ENCODE measurements at regions not wholly inside any gene's neighbourhood (a gene's known extent, or its start where the extent isn't known, plus 50 kb on each side); places are given as distances from the start of the nearest gene placed in this dataset.

DNA sequence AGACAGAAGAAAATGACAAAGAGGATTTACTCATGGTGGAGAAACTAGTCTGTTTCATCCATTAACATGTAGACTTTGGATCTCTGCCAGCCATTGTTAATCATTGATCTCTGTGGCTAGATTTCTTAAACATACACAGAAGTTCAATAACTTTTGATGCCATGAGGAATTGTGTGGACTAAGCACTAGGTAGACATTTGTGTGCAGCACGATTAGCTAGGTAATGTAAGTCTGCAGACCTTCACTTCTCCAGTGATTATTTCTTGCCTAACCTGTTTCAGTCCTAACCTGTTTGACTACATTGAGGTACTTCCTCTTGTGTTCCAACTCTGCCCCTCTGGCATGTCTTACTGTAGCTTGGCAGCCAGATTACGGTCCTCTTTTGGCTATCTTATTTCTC is 928.5 kb upstream of the ROBO1 start:
- no TSS peak for BruUV-seq (replicated peaks)
- no peaks in the 10 kb centered on the region for H3K79me2 ChIP-seq (ENCODE audit: insufficient read depth, low read depth, low read length)
- no peaks in the 10 kb centered on the region for H3K36me3 ChIP-seq (ENCODE audit: insufficient read depth, low read length)
- no peak for DNase-seq (ENCODE audit: low spot score)
- intact Hi-C loops (cut with micrococcal nuclease; ENCODE audit: unreplicated experiment): no loop called here
- H3K9me3 ChIP-seq (ENCODE audit: low read length): no peaks in the 10 kb centered on the region
- TF ChIP-seq, protein P1, sequence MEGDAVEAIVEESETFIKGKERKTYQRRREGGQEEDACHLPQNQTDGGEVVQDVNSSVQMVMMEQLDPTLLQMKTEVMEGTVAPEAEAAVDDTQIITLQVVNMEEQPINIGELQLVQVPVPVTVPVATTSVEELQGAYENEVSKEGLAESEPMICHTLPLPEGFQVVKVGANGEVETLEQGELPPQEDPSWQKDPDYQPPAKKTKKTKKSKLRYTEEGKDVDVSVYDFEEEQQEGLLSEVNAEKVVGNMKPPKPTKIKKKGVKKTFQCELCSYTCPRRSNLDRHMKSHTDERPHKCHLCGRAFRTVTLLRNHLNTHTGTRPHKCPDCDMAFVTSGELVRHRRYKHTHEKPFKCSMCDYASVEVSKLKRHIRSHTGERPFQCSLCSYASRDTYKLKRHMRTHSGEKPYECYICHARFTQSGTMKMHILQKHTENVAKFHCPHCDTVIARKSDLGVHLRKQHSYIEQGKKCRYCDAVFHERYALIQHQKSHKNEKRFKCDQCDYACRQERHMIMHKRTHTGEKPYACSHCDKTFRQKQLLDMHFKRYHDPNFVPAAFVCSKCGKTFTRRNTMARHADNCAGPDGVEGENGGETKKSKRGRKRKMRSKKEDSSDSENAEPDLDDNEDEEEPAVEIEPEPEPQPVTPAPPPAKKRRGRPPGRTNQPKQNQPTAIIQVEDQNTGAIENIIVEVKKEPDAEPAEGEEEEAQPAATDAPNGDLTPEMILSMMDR (conservative IDR thresholded peaks at IDR 0.05; ENCODE audit: low read length): no peak
- no peak for TF ChIP-seq EZH2phosphoT487 (IDR thresholded peaks at IDR 0.05; ENCODE audit: borderline replicate concordance, low read depth, low read length)
- H3K4me2 ChIP-seq (ENCODE audit: low read length): no peak overlapping the region
- H3K27ac ChIP-seq (ENCODE audit: low read depth, low read length, poor library complexity, severe bottlenecking): no peak overlapping the region
- no peak overlapping the region for H2AFZ ChIP-seq (ENCODE audit: low read length)
- ChIA-PET POLR2A (interaction anchor here (0.6 kb wide), 1 partner anchor 86 kb away, joined by 3 read pairs; no protein-coding TSS in a partner anchor), CTCF (ENCODE audit: unreplicated experiment) (no interaction called here)
- no peaks in the 10 kb centered on the region for H3K4me1 ChIP-seq (ENCODE audit: insufficient read depth, low read length, poor library complexity, severe bottlenecking)
- H3K9me2 ChIP-seq (ENCODE audit: insufficient read depth, low read length): no peaks in the 10 kb centered on the region
- no peaks in the 10 kb centered on the region for H4K20me1 ChIP-seq (ENCODE audit: insufficient read depth, low read length)
- H3K4me3 ChIP-seq (ENCODE audit: low read depth, low read length, poor library complexity, severe bottlenecking): no peak overlapping the region

DNA sequence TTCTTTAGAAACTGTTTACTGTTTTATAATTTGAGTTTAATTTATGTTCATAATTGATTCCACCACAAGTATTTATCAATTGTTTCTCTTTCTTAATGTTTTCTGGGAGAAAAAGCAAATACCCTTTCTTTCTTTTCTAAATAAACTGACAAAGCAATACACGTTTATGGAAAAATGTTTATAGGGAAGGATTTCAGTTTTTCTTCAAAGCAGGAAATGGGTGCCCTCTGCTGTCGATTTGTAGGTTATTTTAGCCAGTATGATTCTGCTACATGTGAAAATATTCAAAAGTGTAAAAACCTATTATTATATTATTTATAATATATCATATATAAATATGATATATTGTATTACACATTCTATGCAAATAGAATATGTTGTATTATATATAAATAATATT is 921.0 kb upstream of the ROBO1 start:
- TF ChIP-seq EZH2phosphoT487 (IDR thresholded peaks at IDR 0.05; ENCODE audit: borderline replicate concordance, low read depth, low read length): no peak
- TF ChIP-seq, protein P1 (conservative IDR thresholded peaks at IDR 0.05; ENCODE audit: low read length): no peak
- H2AFZ ChIP-seq (ENCODE audit: low read length): no peak overlapping the region
- no peaks in the 10 kb centered on the region for H3K36me3 ChIP-seq (ENCODE audit: insufficient read depth, low read length)
- H3K27ac ChIP-seq (ENCODE audit: low read depth, low read length, poor library complexity, severe bottlenecking): no peak overlapping the region
- CTCF ChIA-PET (ENCODE audit: unreplicated experiment): no interaction called here
- POLR2A ChIA-PET: no interaction called here
- intact Hi-C loops (cut with micrococcal nuclease; ENCODE audit: unreplicated experiment): no loop called here
- no peaks in the 10 kb centered on the region for H4K20me1 ChIP-seq (ENCODE audit: insufficient read depth, low read length)
- H3K4me2 ChIP-seq (ENCODE audit: low read length): no peak overlapping the region
- no peak overlapping the region for H3K4me3 ChIP-seq (ENCODE audit: low read depth, low read length, poor library complexity, severe bottlenecking)
- no peaks in the 10 kb centered on the region for H3K9me2 ChIP-seq (ENCODE audit: insufficient read depth, low read length)
- H3K9me3 ChIP-seq (ENCODE audit: low read length): no peaks in the 10 kb centered on the region
- H3K4me1 ChIP-seq (ENCODE audit: insufficient read depth, low read length, poor library complexity, severe bottlenecking): no peaks in the 10 kb centered on the region
- BruUV-seq (replicated peaks): no TSS peak
- no peak for DNase-seq (ENCODE audit: low spot score)
- no peaks in the 10 kb centered on the region for H3K79me2 ChIP-seq (ENCODE audit: insufficient read depth, low read depth, low read length)

DNA sequence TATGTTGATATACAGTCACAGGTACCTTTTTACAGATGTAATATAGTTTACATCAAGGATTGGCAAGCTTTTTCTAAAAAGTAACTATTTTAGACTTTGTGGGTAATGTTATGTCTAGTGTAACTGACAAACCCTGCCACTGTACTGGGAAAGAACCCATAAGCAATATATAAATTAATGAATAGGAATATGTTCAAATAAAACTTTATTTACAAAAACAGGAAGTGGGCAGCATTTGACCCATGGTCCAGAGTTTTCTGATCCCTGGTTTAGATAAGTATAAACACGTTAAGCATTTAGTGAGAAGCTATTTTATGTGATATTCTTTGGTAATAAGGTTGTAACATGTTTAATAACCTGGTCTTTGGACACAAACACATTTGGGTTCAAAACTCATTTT is 915.2 kb upstream of the ROBO1 start:
- no peaks in the 10 kb centered on the region for H3K9me3 ChIP-seq (ENCODE audit: low read length)
- ChIA-PET POLR2A (interaction anchor here (1.0 kb wide), 1 partner anchor 12 kb away, joined by 4 read pairs; no protein-coding TSS in a partner anchor), CTCF (ENCODE audit: unreplicated experiment) (no interaction called here)
- no peak overlapping the region for H2AFZ ChIP-seq (ENCODE audit: low read length)
- H3K27ac ChIP-seq (ENCODE audit: low read depth, low read length, poor library complexity, severe bottlenecking): no peak overlapping the region
- H3K4me1 ChIP-seq (ENCODE audit: insufficient read depth, low read length, poor library complexity, severe bottlenecking): no peaks in the 10 kb centered on the region
- no TSS peak for BruUV-seq (replicated peaks)
- no peaks in the 10 kb centered on the region for H3K9me2 ChIP-seq (ENCODE audit: insufficient read depth, low read length)
- intact Hi-C loops (cut with micrococcal nuclease; ENCODE audit: unreplicated experiment): no loop called here
- TF ChIP-seq EZH2phosphoT487 (IDR thresholded peaks at IDR 0.05; ENCODE audit: borderline replicate concordance, low read depth, low read length): no peak
- TF ChIP-seq, protein P1 (conservative IDR thresholded peaks at IDR 0.05; ENCODE audit: low read length): no peak
- no peak overlapping the region for H3K4me2 ChIP-seq (ENCODE audit: low read length)
- H3K36me3 ChIP-seq (ENCODE audit: insufficient read depth, low read length): no peaks in the 10 kb centered on the region
- no peak for DNase-seq (ENCODE audit: low spot score)
- no peaks in the 10 kb centered on the region for H4K20me1 ChIP-seq (ENCODE audit: insufficient read depth, low read length)
- no peaks in the 10 kb centered on the region for H3K79me2 ChIP-seq (ENCODE audit: insufficient read depth, low read depth, low read length)
- H3K4me3 ChIP-seq (ENCODE audit: low read depth, low read length, poor library complexity, severe bottlenecking): no peak overlapping the region
